ENCODE measurements at regions not wholly inside any gene's neighbourhood (a gene's known extent, or its start where the extent isn't known, plus 50 kb on each side); places are given as distances from the start of the nearest gene placed in this dataset.

DNA sequence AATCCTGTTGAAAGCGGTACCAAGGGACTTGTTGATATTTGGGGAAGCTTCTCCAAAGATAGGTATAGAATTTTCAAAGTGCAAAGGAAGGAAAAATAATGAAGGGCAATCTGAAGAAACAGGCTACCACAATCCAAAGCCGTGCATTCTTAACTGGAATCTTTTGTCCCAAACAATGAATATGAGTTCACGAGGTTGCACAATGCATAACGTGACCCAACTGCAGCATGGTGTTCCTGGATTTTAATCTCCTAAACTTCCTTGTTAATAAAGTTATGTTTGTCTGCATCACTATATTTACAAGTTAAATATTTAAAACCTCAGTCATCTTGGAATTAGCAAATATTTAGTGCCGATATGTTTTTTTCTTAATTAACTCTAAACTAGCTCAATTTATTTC is 203.7 kb downstream of the WDR11 start:
- DNase-seq (ENCODE audit: low read depth): no peak
- in situ Hi-C loops (cut with HindIII; ENCODE audit: low pct_unique_long_range_greater_than_20kb, low sequenced_read_pairs): no loop called here

DNA sequence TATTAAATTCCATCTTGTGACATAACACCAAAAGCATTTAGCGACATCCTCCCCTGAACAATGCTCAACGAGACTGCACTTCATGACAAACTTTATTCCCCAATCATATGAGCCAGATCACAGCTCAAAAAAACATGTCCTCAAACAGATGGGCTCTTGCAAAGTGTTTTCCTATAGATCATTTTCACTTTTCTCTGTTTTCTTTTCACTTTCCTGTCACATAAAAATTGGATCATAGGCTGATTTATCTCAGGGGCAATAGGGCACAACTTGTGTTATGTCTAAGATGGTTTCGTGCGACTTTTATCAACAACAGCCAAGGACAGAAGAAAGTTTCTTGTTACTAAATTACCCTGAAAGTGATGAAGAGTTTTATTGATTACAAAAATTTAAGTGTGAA is 206.1 kb downstream of the WDR11 start:
- no peak for DNase-seq (ENCODE audit: low read depth)
- in situ Hi-C loops (cut with HindIII; ENCODE audit: low pct_unique_long_range_greater_than_20kb, low sequenced_read_pairs): no loop called here

DNA sequence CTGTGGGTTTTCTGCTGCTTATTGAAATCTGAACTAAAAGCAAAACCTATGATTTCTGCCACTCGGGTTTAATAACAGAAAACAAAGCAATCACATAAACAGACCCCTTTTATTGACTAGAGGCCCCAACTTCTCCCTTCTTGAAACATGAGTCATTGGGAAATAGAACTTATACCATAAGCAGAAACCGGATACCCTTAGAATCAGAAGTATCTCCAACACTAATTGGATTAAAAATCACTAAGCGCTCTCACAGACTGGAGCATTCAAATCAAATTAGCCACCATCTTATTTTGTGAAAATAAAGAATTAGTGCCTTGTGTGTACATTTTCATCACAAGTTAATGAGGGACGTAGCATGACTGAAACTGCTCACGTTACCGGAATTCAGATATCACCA is 206.9 kb downstream of the WDR11 start:
- in situ Hi-C loops (cut with HindIII; ENCODE audit: low pct_unique_long_range_greater_than_20kb, low sequenced_read_pairs): no loop called here
- DNase-seq (ENCODE audit: low read depth): no peak

DNA sequence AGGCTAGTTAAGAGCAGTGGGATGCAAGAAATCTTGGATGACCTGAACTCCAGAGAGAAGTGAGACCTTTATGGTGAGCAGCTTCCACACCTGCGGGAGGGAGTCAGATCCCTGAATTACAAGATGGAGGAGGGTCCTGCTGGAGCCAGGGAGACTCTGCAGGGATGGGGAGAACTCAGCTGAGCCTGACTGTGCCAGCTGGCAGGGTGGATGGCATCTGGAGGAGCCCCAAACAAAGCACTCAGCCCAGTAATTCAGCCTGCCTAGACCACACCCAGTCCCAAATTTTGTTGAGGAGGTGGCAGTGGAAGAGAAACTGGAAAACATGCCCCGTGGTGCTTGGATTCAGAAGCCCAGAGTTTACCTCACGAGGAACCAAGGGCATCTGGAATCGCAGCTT is 208.2 kb downstream of the WDR11 start:
- in situ Hi-C loops (cut with HindIII; ENCODE audit: low pct_unique_long_range_greater_than_20kb, low sequenced_read_pairs): no loop called here
- DNase-seq (ENCODE audit: low read depth): no peak

DNA sequence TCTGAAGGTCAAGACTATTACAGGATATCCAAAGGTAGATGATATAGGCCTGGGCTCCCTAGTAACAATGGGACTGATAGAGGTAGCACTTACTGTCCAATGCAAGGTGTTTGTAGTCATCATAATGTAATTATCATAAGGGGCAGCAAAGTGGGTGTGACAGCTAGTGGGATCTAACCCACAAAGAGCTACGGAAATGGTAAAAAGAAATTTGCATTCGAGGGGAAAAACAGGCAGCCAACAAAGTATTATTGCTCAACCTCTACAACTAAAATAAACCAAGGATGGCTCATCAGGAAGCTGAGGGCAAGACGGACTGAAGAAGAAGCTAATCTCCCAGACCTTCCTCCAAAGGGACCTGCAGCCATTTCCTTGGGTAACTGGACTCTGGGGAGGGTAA is 211.0 kb downstream of the WDR11 start:
- DNase-seq (ENCODE audit: low read depth): no peak

DNA sequence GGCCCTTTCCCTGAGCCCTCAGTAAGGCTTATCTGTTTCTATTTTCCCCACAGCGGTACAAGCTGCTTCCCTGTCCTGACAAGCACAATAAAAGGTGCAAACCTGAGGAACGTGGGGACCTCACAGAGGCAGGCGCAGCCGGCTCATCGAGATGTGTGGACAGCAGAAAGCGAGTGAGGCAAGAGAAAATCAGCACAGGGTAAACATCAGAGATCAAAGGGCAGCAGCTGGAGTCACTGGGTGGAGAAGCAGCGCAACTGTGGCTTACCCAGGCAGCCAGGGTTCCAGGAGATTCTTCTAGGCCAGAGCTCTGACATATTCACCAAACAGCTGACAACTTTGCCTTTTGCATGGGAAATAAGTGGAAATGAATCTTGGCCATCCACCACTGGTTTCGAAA is 212.6 kb downstream of the WDR11 start:
- in situ Hi-C loops (cut with HindIII; ENCODE audit: low pct_unique_long_range_greater_than_20kb, low sequenced_read_pairs): no loop called here
- no peak for DNase-seq (ENCODE audit: low read depth)

More for the DNA sequence above, 211.0 kb downstream of the WDR11 start:
- in situ Hi-C loops (cut with HindIII; ENCODE audit: low pct_unique_long_range_greater_than_20kb, low sequenced_read_pairs): no loop called here

DNA sequence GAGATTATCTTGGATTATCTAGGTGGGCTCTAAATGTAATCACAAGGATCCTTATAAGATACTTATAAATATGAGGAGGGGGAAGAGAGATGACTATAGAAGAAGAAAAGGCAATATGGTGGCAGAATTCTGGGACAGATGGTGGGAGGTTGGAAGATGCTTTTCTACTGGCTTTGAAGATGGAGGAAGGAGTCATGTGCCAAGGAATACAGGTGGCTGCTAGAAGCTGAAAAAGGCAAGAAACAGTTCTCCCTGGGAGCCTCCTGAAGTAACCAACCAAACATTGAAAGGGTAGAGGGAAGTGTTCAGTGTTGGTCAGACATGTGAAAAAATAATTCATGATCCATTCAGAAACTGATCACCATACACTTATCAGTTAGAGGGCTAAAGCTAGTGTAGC is 213.3 kb downstream of the WDR11 start:
- in situ Hi-C loops (cut with HindIII; ENCODE audit: low pct_unique_long_range_greater_than_20kb, low sequenced_read_pairs): no loop called here

DNA sequence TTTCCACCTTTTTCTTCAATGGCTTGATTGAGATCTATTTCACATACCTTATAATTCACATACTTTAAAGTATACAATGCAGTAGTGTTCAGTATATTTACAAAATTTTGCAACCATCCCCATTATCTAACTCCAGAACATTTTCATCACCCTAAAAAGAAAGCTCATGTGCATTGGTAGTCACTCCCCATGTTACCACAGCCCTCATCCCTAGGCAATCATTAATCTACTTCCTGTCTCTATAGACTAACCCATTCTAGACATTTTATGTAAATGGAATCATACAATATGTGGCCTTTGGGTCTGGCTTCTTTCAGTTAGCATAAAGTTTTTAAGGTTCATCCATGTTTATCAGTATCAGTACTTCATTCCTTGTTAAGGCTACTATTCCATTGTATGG is 214.2 kb downstream of the WDR11 start:
- in situ Hi-C loops (cut with HindIII; ENCODE audit: low pct_unique_long_range_greater_than_20kb, low sequenced_read_pairs): no loop called here
- DNase-seq (ENCODE audit: low read depth): no peak

More for the DNA sequence above, 213.3 kb downstream of the WDR11 start:
- no peak for DNase-seq (ENCODE audit: low read depth)

DNA sequence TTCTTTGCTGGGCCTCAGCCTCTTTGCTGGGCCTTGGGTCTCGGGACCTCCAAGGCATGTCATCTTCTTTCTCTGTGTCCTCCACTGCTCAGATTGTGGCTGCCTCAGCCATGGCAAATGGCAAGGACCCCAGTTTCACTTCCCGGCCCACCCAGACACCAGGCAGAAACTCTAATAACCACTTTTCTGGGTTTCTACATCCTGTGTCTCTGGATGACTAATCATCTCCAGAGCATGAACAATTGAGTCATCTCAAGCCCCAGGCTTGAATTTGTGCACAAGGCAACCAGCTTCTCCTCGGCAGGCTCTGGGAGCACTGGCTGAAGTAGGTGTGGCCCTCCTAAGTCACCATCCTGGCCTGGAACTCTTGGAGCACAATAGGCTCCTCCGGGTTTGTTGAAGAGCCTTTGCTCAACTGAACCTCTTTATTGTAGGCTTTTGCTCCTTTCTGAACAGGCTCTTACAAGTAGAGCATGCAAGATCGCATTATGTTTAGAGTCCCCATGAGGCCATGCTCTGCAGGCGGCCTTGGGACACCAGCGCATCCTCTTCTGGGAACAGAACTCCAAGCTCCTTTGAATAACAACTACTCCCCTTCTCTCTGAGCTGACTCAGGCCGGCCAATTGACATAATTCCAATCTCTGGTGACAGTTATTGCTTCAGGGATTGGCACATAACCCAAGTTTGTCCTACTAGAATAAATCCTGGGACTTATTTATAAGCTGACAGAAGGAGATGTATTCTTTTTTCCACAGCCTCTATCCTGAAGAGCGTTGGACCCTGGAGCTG is 218.1 kb downstream of the WDR11 start:
- no peak for DNase-seq (ENCODE audit: low read depth)
- in situ Hi-C loops (cut with HindIII; ENCODE audit: low pct_unique_long_range_greater_than_20kb, low sequenced_read_pairs): no loop called here

DNA sequence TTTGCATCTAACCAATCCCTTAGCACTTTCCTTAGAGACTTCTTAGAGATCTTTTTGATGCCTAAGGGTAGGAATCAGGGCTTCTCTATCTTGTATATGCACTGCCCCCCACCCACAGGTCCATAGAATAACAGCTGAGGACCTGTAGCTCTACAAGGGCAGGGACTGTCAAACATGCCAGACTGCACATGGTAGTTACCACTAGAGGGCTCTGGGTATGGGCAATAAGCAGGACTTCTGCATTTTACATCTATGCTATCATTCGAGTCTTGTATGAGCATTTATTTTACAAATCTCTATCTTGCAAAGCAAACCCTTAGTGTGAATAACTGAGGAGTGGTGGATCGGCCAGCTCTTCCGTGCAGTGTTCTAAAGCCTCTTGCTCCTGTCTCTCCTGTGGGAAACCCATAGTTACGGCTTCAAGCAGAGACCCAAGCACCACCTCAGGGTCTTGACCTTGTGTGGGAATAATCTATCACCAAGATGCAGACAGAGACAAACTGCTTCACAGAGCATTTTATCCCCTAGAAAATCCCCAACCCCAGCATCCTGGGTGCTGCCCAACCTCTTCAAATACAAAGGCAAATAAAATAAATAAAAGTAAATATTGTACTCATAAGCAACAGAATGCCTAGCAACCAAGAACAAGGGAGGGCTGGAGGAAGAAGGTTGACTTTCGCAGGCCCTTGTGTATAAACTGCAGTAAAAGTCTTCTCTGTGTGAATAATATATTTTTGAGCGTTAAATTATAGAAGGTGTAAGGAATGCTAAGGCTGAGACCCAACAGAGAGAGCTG is 219.3 kb downstream of the WDR11 start:
- in situ Hi-C loops (cut with HindIII; ENCODE audit: low pct_unique_long_range_greater_than_20kb, low sequenced_read_pairs): no loop called here
- DNase-seq (ENCODE audit: low read depth): no peak

DNA sequence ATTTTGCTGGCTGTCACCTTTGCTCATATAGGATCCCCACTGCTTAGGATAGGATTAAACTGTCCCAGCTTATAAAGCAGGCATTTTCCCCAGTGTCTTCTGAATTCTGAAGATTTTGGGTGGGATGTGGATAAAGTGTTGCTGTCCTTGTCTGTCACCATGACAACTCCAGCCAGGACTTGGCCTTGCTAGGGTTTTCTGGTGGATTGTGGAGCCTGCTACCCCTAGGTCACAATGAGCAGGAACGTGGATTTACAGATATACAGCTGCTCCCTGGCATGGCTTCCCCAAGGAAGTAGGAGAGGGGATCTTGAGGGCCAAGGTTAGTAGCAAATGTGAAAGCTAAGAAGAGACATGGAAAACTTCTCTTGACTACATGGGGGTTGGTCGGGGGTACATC is 220.7 kb downstream of the WDR11 start:
- in situ Hi-C loops (cut with HindIII; ENCODE audit: low pct_unique_long_range_greater_than_20kb, low sequenced_read_pairs): no loop called here
- DNase-seq (ENCODE audit: low read depth): no peak

DNA sequence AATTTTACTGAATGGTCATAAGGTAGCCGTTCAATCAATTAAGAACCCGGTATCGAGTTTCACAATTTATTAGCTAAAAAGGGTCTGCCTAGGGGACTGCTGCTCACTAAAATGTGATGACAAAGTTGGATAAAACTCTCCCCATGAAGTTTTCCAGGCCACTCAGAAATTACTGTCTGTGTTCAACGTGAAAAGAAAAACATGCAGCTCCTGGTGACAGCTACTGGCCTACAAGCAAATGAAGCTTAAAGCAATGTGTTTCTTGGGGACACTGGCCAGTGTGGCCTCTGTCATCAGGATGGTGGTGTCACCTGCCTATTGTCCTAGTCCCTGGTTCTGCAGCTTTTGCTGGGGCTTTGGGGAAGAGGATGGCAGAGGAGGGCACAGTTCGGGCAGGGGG is 222.6 kb downstream of the WDR11 start:
- no peak for DNase-seq (ENCODE audit: low read depth)
- in situ Hi-C loops (cut with HindIII; ENCODE audit: low pct_unique_long_range_greater_than_20kb, low sequenced_read_pairs): no loop called here

DNA sequence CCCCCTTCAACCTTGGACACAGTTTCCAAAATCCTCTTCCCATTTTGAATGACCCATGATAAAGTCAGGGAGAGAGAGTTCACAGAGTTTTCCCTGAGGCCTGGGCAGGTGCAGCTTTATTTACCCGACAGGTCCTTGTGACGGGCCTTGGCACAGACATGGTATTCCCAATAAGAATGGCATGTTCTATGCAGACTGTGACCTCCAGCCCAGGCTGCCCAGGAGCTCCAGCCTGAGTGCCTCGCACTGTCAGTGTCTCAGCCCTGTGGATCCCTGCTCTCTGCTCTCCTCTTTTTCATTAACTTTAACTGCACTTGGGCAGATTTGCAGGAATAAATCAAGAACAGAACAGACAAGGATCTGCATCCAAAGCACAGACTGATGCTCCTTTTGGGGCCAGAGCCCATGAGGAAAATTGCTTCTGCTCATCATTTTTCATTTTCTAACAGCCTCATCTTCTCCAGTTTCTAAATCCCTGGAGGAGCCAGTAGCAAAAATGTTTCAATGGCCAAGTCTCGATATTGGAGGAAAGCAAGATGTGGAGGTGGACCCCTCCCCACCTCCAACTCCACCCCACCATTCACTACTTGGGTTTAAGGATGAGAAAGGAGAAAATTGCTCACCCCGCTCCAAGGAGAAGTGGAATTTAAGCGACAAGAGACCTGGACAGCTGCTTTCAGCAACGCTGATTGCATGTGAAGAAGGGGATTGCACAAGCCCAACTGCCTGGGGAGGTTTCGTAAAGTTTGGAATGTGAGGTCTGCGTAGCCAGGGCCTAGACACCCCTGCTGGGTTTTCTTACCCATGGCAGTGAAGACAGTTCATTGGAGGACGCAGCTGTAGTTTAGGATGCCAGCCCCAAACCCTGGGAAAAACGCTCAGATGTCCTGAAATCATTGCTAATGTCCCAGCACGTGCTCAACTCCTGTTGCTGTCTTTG is 225.9 kb downstream of the WDR11 start:
- in situ Hi-C loops (cut with HindIII; ENCODE audit: low pct_unique_long_range_greater_than_20kb, low sequenced_read_pairs): no loop called here
- DNase-seq (ENCODE audit: low read depth): no peak

DNA sequence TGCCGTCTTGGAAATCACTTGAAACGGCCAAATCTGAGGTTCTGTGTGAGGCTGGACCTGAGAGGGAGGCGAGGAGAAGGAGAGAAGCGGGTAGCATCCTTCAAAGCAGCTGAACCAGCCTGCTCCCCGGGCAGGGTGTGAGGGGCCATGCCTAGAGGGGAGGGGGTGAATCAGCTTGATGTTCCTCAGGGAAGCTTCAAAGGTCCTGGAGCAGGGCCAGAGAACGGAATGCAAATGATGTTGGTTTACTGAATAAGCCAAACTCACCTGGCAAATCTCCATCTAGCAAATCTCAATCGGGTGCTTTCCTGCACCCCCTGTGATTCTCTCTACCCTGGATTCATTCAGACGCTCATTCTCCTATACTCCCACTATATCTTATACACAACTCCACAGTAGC is 226.9 kb downstream of the WDR11 start:
- DNase-seq (ENCODE audit: low read depth): no peak
- in situ Hi-C loops (cut with HindIII; ENCODE audit: low pct_unique_long_range_greater_than_20kb, low sequenced_read_pairs): no loop called here

DNA sequence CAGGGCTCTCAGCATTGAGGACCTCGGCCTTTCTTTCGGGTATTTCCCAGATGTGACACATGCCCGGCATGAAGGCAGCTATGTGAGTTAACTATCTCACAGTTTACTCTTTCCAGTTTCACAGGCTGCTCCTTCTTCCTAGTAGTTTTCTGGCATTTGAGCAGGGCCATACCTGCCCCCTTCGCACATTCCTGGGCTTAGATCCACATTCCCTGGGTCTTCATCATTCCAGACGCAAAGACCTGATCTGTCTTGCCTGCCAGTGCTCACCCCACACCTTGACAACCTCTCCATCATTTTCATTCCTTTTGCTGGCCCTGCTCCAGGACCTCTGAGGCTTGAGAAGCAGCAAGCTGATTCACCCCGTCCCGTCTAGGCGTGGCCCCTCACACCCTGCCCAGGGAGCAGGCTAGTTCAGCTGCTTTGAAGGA is 227.5 kb downstream of the WDR11 start:
- DNase-seq (ENCODE audit: low read depth): peak; percentile 83
- in situ Hi-C loops (cut with HindIII; ENCODE audit: low pct_unique_long_range_greater_than_20kb, low sequenced_read_pairs): no loop called here

DNA sequence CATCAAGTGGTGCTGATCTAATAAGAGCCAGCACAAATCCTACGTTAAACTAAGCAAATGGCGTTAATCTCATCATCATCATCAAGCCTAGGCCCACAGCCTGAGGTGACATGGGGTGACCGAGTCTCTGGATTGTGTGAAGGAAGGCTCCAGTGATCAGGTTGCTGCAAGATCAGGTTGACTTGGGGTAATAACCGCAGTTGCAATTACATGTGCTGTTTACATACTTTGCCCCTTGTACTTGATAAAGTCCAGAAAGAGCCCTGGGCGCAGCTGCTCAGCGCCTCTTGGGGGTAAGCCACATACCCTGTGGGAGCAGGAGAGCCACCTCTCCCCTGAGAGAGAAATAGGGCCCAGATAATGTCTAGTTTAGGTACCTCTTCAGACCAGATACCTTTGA is 228.1 kb downstream of the WDR11 start:
- no peak for DNase-seq (ENCODE audit: low read depth)
- in situ Hi-C loops (cut with HindIII; ENCODE audit: low pct_unique_long_range_greater_than_20kb, low sequenced_read_pairs): no loop called here

DNA sequence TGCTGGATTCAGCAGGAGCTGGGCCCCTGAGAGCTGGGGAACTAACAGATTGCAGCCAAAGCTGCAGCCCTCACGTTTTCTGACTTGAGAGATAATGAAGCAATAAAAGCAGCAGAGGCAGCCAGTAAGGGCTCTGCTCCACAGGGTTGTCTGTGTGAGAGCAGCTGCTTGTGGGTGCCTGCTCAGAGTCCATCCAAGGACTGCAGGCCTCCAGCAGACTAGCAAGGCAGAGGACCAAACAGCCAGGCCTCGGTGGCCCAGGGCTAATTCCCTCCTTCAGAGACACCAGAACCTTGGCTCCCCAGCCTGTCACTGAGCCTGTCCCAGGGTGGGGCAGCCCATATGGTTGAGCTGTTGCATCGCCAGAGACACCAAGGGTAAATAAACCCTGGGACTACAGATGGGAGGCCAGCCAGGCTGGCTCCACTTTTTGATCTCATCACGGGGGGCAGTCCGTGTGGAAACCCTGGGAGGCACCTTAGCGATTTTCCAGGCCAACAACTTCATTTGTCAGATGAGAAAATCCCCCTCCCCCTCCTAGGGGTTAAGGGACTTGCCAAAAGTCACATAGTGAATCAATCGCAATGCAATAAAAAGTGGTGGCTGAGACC is 229.2 kb downstream of the WDR11 start:
- no peak for DNase-seq (ENCODE audit: low read depth)
- in situ Hi-C loops (cut with HindIII; ENCODE audit: low pct_unique_long_range_greater_than_20kb, low sequenced_read_pairs): no loop called here

DNA sequence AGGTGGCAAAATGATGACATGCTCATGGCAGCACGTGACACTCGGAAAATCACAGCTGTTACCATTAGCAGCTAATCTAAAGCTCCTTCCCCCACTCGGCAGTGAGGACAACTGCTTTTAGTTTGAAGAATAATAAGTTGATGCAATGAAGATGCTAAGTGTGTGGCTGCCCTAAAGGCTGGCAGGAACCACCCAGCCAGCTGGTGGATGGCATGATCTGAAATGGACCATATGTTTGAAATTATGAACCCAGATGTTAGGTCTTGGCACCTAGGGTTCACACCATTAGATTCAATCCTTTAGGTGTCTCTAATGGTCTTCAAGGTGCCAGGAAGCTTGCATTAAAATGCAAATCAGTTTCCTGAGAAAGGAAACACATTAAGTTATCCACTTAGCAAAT is 230.1 kb downstream of the WDR11 start:
- DNase-seq (ENCODE audit: low read depth): no peak
- in situ Hi-C loops (cut with HindIII; ENCODE audit: low pct_unique_long_range_greater_than_20kb, low sequenced_read_pairs): no loop called here

Measured in Caki2 (cell line).